Vagina (tissue), 2 donors: ENCODE measurements at regions not wholly inside any gene's neighbourhood (a gene's known extent, or its start where the extent isn't known, plus 50 kb on each side); places are given as distances from the start of the nearest gene placed in this dataset.

ENCODE experiments used
- CTCF ChIP-seq, 3 experiments: fragments of 450-650 bp in 2 of 3; fragments of 200-600 bp in 1 of 3; sonication (generic) in 1 of 3; IDR thresholded peaks; one replicate each; pipeline ENCODE4 v1.5.1; 2017 to 2019; ENCODE audit warnings: antibody characterized with exemption in 3 of 3, mild to moderate bottlenecking in 2 of 3, moderate library complexity in 2 of 3
- POLR2A ChIP-seq, 2 donors: fragments of 450-650 bp; IDR thresholded peaks; one replicate each; pipeline ENCODE4 v1.6.1; 2017; ENCODE audit warnings: antibody characterized with exemption in 2 of 2, mild to moderate bottlenecking in 2 of 2, moderate library complexity in 2 of 2
- POLR2AphosphoS5 ChIP-seq, 2 donors: sonication (generic); formaldehyde crosslinking; IDR thresholded peaks; one replicate each; pipeline ENCODE4 v1.9.0; 2017; ENCODE audit warnings: antibody characterized with exemption in 2 of 2, mild to moderate bottlenecking in 2 of 2, low read depth in 1 of 2; ENCODE audit not compliant: insufficient read depth in 1 of 2

DNA sequence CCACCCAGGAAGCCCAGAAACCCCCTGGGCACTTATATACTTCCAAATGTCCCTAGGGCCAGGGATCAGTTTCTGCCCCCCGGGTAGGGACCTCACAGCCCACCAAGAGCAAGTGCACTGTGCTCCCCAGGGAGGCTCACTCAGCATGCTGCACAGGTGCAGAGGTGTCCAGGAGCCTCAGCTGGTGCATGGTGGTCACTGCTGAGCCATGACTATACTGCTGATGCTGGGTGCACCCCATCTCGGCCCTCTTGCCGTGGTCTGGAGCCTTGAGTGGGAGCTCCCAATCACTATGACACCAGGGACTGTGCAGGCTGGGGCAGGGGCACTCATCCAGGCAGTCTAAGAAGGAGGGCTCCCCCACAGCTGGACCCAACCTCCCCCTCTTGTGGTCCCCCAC, 617.8 kb upstream of the RAB6C start:
- TF ChIP-seq POLR2A (IDR thresholded peaks at IDR 0.05) (no peak), CTCF (IDR thresholded peaks at IDR 0.05) (no peak), POLR2AphosphoS5 (IDR thresholded peaks at IDR 0.05; ENCODE audit: insufficient read depth in 1 of 2, low read depth in 1 of 2) (no peak)
